Neural cell (in vitro differentiated cells): ENCODE measurements at regions not wholly inside any gene's neighbourhood (a gene's known extent, or its start where the extent isn't known, plus 50 kb on each side); places are given as distances from the start of the nearest gene placed in this dataset.

Experiments used
- H2AFZ ChIP-seq: fragments of 200-600, 300-800 bp; sonication (generic), shearing (Covaris generic); 2 replicates; pipeline ENCODE4 v1.6.0; 2014; ENCODE audit warnings: low read depth, mild to moderate bottlenecking, antibody characterized with exemption, low read length, moderate library complexity
- H3F3A ChIP-seq: fragments of 200-600 bp; shearing (Covaris generic); 2 replicates; pipeline ENCODE4 v1.6.1; 2016; ENCODE audit warnings: mild to moderate bottlenecking, moderate library complexity, mixed read lengths, antibody characterized with exemption, low read length; ENCODE audit not compliant: insufficient read depth, poor library complexity, severe bottlenecking
- H3K27ac ChIP-seq: fragments of 200-600, 300-800 bp; sonication (generic), shearing (Covaris generic); 2 replicates; pipeline ENCODE4 v1.5.1; 2014; ENCODE audit warnings: mild to moderate bottlenecking, low read length, moderate library complexity
- H3K27me3 ChIP-seq: fragments of 300-800, 200-600 bp; sonication (generic), shearing (Covaris generic); 2 replicates; pipeline ENCODE4 v1.6.0; 2014; ENCODE audit warnings: mild to moderate bottlenecking, low read depth, low read length, moderate library complexity; ENCODE audit not compliant: insufficient read depth
- H3K36me3 ChIP-seq: fragments of 300-800, 200-600 bp; sonication (generic), shearing (Covaris generic); 2 replicates; pipeline ENCODE4 v1.5.1; 2014; ENCODE audit warnings: mild to moderate bottlenecking, antibody characterized with exemption, low read length, moderate library complexity; ENCODE audit not compliant: insufficient read depth
- H3K4me2 ChIP-seq: fragments of 300-800, 200-600 bp; sonication (generic), shearing (Covaris generic); 2 replicates; pipeline ENCODE4 v1.6.0; 2014; ENCODE audit warnings: mild to moderate bottlenecking, low read length
- H3K4me3 ChIP-seq: fragments of 300-800, 200-600 bp; sonication (generic), shearing (Covaris generic); 2 replicates; pipeline ENCODE4 v1.5.1; 2014; ENCODE audit warnings: mild to moderate bottlenecking, low read length, moderate library complexity
- H3K79me2 ChIP-seq: fragments of 200-600 bp; shearing (Covaris generic); replicated peaks from 2 replicates; pipeline ENCODE4 v1.6.0; 2014; ENCODE audit warnings: mild to moderate bottlenecking, low read length, moderate library complexity; ENCODE audit not compliant: insufficient read depth
- H3K9ac ChIP-seq: fragments of 300-800, 200-600 bp; sonication (generic), shearing (Covaris generic); 2 replicates; pipeline ENCODE4 v1.6.1; 2016; ENCODE audit warnings: mild to moderate bottlenecking, low read length, mixed read lengths
- H3K9me2 ChIP-seq: fragments of 200-600 bp; shearing (Covaris generic); 2 replicates; pipeline ENCODE4 v1.6.1; 2016; ENCODE audit warnings: mild to moderate bottlenecking, low read length, mixed read lengths; ENCODE audit not compliant: insufficient read depth
- H3K9me3 ChIP-seq: fragments of 200-600, 300-800 bp; sonication (generic), shearing (Covaris generic); 2 replicates; pipeline ENCODE4 v1.6.1; 2016; ENCODE audit warnings: mild to moderate bottlenecking, mixed run types, low read length, moderate library complexity, mixed read lengths
- H4K20me1 ChIP-seq: fragments of 200-600 bp; shearing (Covaris generic); 2 replicates; pipeline ENCODE4 v1.6.1; 2016; ENCODE audit warnings: mild to moderate bottlenecking, mixed run types; ENCODE audit not compliant: insufficient read depth
- CTCF ChIP-seq: fragments of 450-650 bp; IDR thresholded peaks from 2 replicates; pipeline ENCODE4 v1.5.1; 2014; ENCODE audit warnings: antibody characterized with exemption, mild to moderate bottlenecking, moderate library complexity; ENCODE audit not compliant: poor library complexity, severe bottlenecking
- EP300 ChIP-seq: fragments of 450-650 bp; conservative IDR thresholded peaks from 2 replicates; pipeline ENCODE4 v1.6.1; 2014; ENCODE audit warnings: antibody characterized with exemption, mild to moderate bottlenecking, moderate library complexity; ENCODE audit not compliant: poor library complexity, severe bottlenecking
- EZH2 ChIP-seq: fragments of 200-600, 300-800 bp; shearing (Covaris generic), sonication (generic); IDR thresholded peaks from 2 replicates; pipeline ENCODE4 v1.6.1; 2014; ENCODE audit warnings: antibody characterized with exemption, low read length, borderline replicate concordance, mild to moderate bottlenecking; ENCODE audit not compliant: insufficient read depth, poor library complexity, severe bottlenecking
- MXI1 ChIP-seq: fragments of 450-650 bp; conservative IDR thresholded peaks from 2 replicates; pipeline ENCODE4 v1.6.1; 2014; ENCODE audit warnings: antibody characterized with exemption, mild to moderate bottlenecking; ENCODE audit not compliant: poor library complexity, severe bottlenecking
- POLR2AphosphoS5 ChIP-seq: IDR thresholded peaks from 2 replicates; pipeline ENCODE4 v1.6.1; 2012
- RAD21 ChIP-seq: fragments of 450-650 bp; conservative IDR thresholded peaks from 2 replicates; pipeline ENCODE4 v1.6.1; 2014; ENCODE audit warnings: antibody characterized with exemption, mild to moderate bottlenecking, moderate library complexity
- REST ChIP-seq: IDR thresholded peaks from 2 replicates; pipeline ENCODE4 v1.6.1; 2012; ENCODE audit warnings: borderline replicate concordance
- SMC3 ChIP-seq: fragments of 450-650 bp; conservative IDR thresholded peaks from 2 replicates; pipeline ENCODE4 v1.6.1; 2014; ENCODE audit warnings: antibody characterized with exemption, mild to moderate bottlenecking, moderate library complexity; ENCODE audit not compliant: poor library complexity
- TAF1 ChIP-seq: IDR thresholded peaks from 2 replicates; pipeline ENCODE4 v1.6.1; 2012; ENCODE audit warnings: low read depth

GRCh38 chr2:12325806-12326205 is 390.9 kb upstream of the TRIB2 start:
- Histone ChIP-seq H3K4me3 (no peak overlapping the region), H3K9ac (no peak overlapping the region), H3K27me3 (no peaks in the 10 kb centered on the region), H3K9me2 (no peaks in the 10 kb centered on the region), H3K9me3 (no peaks in the 10 kb centered on the region), H3K4me2 (no peak overlapping the region), H2AFZ (no peak overlapping the region), H3K27ac (no peak overlapping the region), H3K79me2 (no peaks in the 10 kb centered on the region), H4K20me1 (no peaks in the 10 kb centered on the region), H3F3A (no peaks in the 10 kb centered on the region), H3K36me3 (no peaks in the 10 kb centered on the region)
- no peak for TF ChIP-seq POLR2AphosphoS5
- no peak for TF ChIP-seq SMC3
- TF ChIP-seq MXI1, result no peak
- TF ChIP-seq EP300, result no peak
- no peak for TF ChIP-seq RAD21
- TF ChIP-seq EZH2, result no peak
- no peak for TF ChIP-seq REST
- no peak for TF ChIP-seq CTCF
- TF ChIP-seq TAF1, result no peak

- Histone ChIP-seq H3K4me2 (no peak overlapping the region), H3K27me3 (no peaks in the 10 kb centered on the region), H2AFZ (no peak overlapping the region), H3K4me3 (no peak overlapping the region), H4K20me1 (no peaks in the 10 kb centered on the region), H3K9me2 (no peaks in the 10 kb centered on the region), H3K9ac (no peak overlapping the region), H3K36me3 (no peaks in the 10 kb centered on the region), H3F3A (no peaks in the 10 kb centered on the region), H3K27ac (no peak overlapping the region), H3K79me2 (no peaks in the 10 kb centered on the region), H3K9me3 (no peaks in the 10 kb centered on the region)
- TF ChIP-seq CTCF (peak; percentile 15), MXI1 (no peak)
Observed at GRCh38 chr2:12326449-12327190, 390.1 kb upstream of the TRIB2 start.
